Panc1 (cell line): ENCODE measurements at regions not wholly inside any gene's neighbourhood (a gene's known extent, or its start where the extent isn't known, plus 50 kb on each side); places are given as distances from the start of the nearest gene placed in this dataset.
"Not testable (repeated sequence)": the region's sequence is repeated elsewhere in the genome, so short reads cannot be mapped to it uniquely, and the experiment has no call there.

Source experiments
- ATAC-seq: fragments of 200-7000 bp; cut with Tn5 transposase; 2 replicates; pipeline ENCODE4 v1.9.1; 2020; ENCODE audit warnings: mild to moderate bottlenecking, moderate library complexity
- BruUV-seq: library from RNA; stranded (reverse); fragments of 400-500 nt; replicated peaks from 2 replicates; lab custom pipeline; 2021; lab: Mats Ljungman, UMichigan
- CTCF ChIA-PET: fragments of 300-600 bp; sonication (Branson Sonifier 250); formaldehyde crosslinking; loops from one replicate; lab custom pipeline; 2022; ENCODE audit warnings: antibody characterized with exemption; lab: Charles Lee
- POLR2A ChIA-PET: fragments of 300-600 bp; sonication (Branson Sonifier 250); formaldehyde crosslinking; loops from one replicate; lab custom pipeline; 2022; ENCODE audit warnings: antibody characterized with exemption; lab: Charles Lee
- DNase-seq: peaks from one replicate; pipeline ENCODE4 v3.0.0-alpha.2; 2010; ENCODE audit warnings: low read depth, low spot score
- H3K27ac ChIP-seq: 2 replicates; pipeline ENCODE4 v1.5.1; 2011; ENCODE audit warnings: mild to moderate bottlenecking, low read length, inconsistent platforms
- H3K27me3 ChIP-seq: fragments of 200-500 bp; sonication (Bioruptor generic); 2 replicates; pipeline ENCODE4 v1.6.0; 2014; ENCODE audit warnings: low read length, inconsistent platforms; ENCODE audit not compliant: control insufficient read depth, insufficient read depth
- H3K36me3 ChIP-seq: fragments of 200-500 bp; sonication (Bioruptor generic); 2 replicates; pipeline ENCODE4 v1.5.1; 2014; ENCODE audit warnings: inconsistent platforms, mild to moderate bottlenecking, low read length, moderate library complexity; ENCODE audit not compliant: control insufficient read depth, insufficient read depth
- H3K4me1 ChIP-seq: 2 replicates; pipeline ENCODE4 v1.5.1; 2011; ENCODE audit warnings: inconsistent platforms, mild to moderate bottlenecking, low read length, moderate library complexity; ENCODE audit not compliant: control insufficient read depth, insufficient read depth
- H3K4me3 ChIP-seq, 2 experiments: 2 replicates each; pipeline ENCODE4 v1.5.1; 2011 to 2012; ENCODE audit warnings: low read depth in 2 of 2, low read length in 2 of 2, mild to moderate bottlenecking in 2 of 2, inconsistent platforms in 1 of 2, moderate library complexity in 1 of 2
- H3K9me3 ChIP-seq: fragments of 200-500 bp; sonication (Bioruptor generic); 2 replicates; pipeline ENCODE4 v1.5.1; 2014; ENCODE audit warnings: low read depth, mild to moderate bottlenecking, inconsistent platforms, low read length, moderate library complexity; ENCODE audit not compliant: control insufficient read depth, insufficient read depth
- in situ Hi-C: cut with HindIII; loops from 2 replicates; pipeline ENCODE4 v1.10.0; 2016; ENCODE audit warnings: low sequenced_read_pairs, low pct_unique_long_range_greater_than_20kb
- intact Hi-C: fragments of 100-400 bp; cut with micrococcal nuclease; formaldehyde crosslinking; loops from one replicate; pipeline ENCODE4 v1.10.0; 2022; ENCODE audit not compliant: unreplicated experiment

- intact Hi-C loops, in situ Hi-C loops, H3K27ac ChIP-seq, BruUV-seq, H3K9me3 ChIP-seq, CTCF ChIA-PET, H3K4me3 ChIP-seq, H3K4me1 ChIP-seq, H3K36me3 ChIP-seq, ATAC-seq, H3K27me3 ChIP-seq, DNase-seq, POLR2A ChIA-PET: not testable (repeated sequence)
Observed at GRCh38 chr1:121042882-121043281, 141.3 kb downstream of the FAM72B start.

DNA sequence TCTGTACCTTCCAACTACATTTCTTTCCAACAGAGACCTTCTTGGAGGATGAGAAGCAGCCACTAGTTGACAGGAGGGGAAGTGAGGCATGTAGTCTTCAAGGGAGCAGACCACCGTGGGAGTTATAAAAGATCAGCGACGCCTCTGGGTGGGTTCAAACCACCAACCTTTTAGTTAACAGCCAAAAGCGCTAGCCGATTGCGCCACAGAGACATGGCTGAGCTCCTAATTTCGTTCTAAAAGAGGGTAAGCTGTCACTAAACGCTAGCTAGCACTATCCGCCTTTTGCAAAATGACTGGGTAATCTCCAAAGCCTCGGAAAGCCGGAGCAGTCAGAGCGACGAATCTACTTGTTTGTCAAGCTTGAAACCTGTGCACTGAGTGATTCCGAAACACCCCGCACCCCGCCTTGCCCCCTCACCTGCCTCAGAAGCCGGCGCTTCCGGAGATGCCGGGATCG is 135.8 kb downstream of the FAM72B start:
- CTCF ChIA-PET: not testable (repeated sequence)

GRCh38 chr1:121048769-121049443 is 135.2 kb downstream of the FAM72B start:
- H3K4me1 ChIP-seq, DNase-seq, BruUV-seq, POLR2A ChIA-PET, intact Hi-C loops, CTCF ChIA-PET, H3K4me3 ChIP-seq, H3K27ac ChIP-seq, H3K36me3 ChIP-seq, in situ Hi-C loops, H3K27me3 ChIP-seq, H3K9me3 ChIP-seq: not testable (repeated sequence)
- 0 out of 2 replicates have a peak, but pooled peaks have one; percentile 30 for ATAC-seq

More for the DNA sequence above, 135.8 kb downstream of the FAM72B start:
- peak; percentile 80; the same call in 1 of the 2 replicates for ATAC-seq
- H3K36me3 ChIP-seq, H3K27ac ChIP-seq, POLR2A ChIA-PET, DNase-seq, H3K27me3 ChIP-seq, H3K4me3 ChIP-seq, intact Hi-C loops, H3K4me1 ChIP-seq, in situ Hi-C loops, BruUV-seq, H3K9me3 ChIP-seq: not testable (repeated sequence)

DNA sequence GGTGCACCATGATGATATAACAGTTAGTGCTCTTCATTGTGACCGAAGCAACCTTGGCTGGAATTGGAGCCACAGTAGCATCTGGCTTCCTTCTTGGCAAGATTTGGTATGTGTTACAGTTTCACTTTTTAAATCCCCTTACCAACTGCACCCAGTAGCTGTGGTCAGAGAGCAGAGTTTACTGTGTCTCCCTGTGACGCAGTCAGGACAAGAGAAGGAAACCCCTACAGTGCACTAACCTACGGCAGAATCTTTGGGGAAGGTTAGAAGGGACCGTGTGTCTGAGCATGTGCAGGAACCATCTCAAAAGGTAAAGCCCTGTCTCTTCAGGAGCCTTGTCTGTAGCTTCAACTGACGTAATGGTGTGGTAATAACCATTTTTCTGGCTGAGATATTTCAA is 134.0 kb downstream of the FAM72B start:
- POLR2A ChIA-PET, CTCF ChIA-PET, H3K9me3 ChIP-seq, H3K27ac ChIP-seq, H3K36me3 ChIP-seq, in situ Hi-C loops, intact Hi-C loops, H3K27me3 ChIP-seq, ATAC-seq, H3K4me1 ChIP-seq, DNase-seq, BruUV-seq, H3K4me3 ChIP-seq: not testable (repeated sequence)

- H3K27ac ChIP-seq, POLR2A ChIA-PET, H3K27me3 ChIP-seq, H3K36me3 ChIP-seq, in situ Hi-C loops, DNase-seq, H3K9me3 ChIP-seq, CTCF ChIA-PET, H3K4me3 ChIP-seq, BruUV-seq, intact Hi-C loops, ATAC-seq, H3K4me1 ChIP-seq: not testable (repeated sequence)
Observed at GRCh38 chr1:121051161-121051790, 132.9 kb downstream of the FAM72B start.

DNA sequence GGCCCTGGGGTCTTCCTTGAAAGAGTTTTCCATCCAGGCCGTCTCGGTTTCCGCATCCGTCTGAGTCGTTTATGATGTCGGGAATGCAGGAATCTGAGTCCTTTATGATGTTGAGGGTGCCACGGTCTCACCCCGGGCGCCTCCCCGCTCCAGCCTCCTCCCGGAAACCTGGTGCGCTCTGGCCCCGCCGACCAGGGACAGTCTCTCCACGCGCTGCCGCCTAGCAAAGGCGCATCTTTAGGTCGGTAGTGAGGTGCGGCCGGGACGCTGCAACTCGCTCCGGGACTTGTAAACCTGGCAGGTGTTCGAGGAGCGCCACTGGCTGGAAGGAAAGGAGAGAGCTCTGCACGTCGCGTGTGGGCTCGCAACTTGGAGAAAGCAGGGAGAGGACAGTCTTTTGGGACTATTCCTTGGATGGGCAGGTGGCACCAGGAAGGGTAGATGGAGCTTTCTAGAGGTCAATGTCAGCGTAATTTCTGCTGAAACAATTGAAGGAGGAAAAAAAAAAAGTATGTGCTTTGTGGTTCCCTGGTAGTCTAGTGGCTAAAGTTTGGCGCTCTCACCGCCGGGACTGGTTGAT is 132.0 kb downstream of the FAM72B start:
- H3K9me3 ChIP-seq, ATAC-seq, BruUV-seq, H3K27ac ChIP-seq, H3K36me3 ChIP-seq, POLR2A ChIA-PET, intact Hi-C loops, H3K4me1 ChIP-seq, H3K4me3 ChIP-seq, DNase-seq, H3K27me3 ChIP-seq, CTCF ChIA-PET, in situ Hi-C loops: not testable (repeated sequence)

DNA sequence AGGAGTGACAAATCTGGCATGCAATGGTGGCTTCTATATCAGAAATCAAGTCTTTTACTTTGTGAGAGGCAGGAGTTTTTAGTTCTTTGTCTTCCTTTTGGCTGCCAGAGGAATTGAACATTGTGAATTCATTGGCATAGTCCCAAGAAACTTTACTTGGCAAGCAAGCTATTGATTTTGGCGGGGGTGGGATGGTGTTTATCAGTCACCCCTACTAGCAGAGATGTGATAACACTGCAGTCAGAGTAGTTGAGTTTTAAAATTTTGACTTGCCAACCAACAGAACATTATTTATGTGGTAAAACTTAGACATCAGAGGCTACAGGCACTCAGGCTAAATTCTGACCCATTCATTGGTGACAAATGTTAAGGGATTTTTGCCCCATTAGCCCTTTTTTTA is 129.2 kb downstream of the FAM72B start:
- H3K36me3 ChIP-seq, ATAC-seq, intact Hi-C loops, in situ Hi-C loops, H3K9me3 ChIP-seq, H3K4me1 ChIP-seq, BruUV-seq, POLR2A ChIA-PET, H3K27me3 ChIP-seq, H3K4me3 ChIP-seq, DNase-seq, H3K27ac ChIP-seq, CTCF ChIA-PET: not testable (repeated sequence)
